PC-3 (cell line): ENCODE measurements at regions not wholly inside any gene's neighbourhood (a gene's known extent, or its start where the extent isn't known, plus 50 kb on each side); places are given as distances from the start of the nearest gene placed in this dataset.

ENCODE experiments used
- CTCF ChIP-seq: fragments of 300-600 bp; sonication (generic); conservative IDR thresholded peaks from 2 replicates; pipeline ENCODE4 v1.5.1; 2017; ENCODE audit warnings: antibody characterized with exemption, low read depth, mild to moderate bottlenecking, low read length
- EZH2 ChIP-seq: fragments of 300-600 bp; sonication (generic); IDR thresholded peaks from one replicate; pipeline ENCODE4 v1.6.1; 2017; ENCODE audit warnings: antibody characterized with exemption, mild to moderate bottlenecking, low read length; ENCODE audit not compliant: unreplicated experiment
- EZH2phosphoT487 ChIP-seq: fragments of 300-600 bp; sonication (generic); IDR thresholded peaks from 2 replicates; pipeline ENCODE4 v1.6.1; 2018; ENCODE audit warnings: mild to moderate bottlenecking, antibody characterized with exemption, low read length, borderline replicate concordance

DNA sequence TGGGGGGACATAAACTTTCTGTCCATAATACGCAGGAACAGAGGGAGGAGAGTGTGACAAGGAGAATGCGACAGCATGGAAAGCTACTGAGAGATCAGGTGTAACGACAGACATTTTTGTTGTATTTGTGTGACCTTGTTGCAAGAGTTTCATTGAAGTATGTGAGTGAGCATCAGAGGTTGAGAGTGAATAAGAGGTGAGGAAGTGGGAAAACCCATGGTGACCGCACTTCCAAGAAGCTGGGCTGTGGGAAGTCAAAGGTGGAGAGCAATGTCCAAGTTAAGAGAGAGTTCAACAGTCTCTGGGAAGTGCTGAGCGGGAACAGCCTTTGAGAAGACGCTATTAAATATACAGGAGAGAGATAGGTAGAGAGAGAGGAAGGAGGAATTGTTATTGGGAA, 76.4 kb upstream of the PGRMC2 start:
- TF ChIP-seq CTCF (no peak), EZH2phosphoT487 (no peak), EZH2 (no peak)
